ENCODE measurements at regions not wholly inside any gene's neighbourhood (a gene's known extent, or its start where the extent isn't known, plus 50 kb on each side); places are given as distances from the start of the nearest gene placed in this dataset.

GRCh38 chr10:78867555-78867939 is 201.2 kb upstream of the ZMIZ1 start:
- TF ChIP-seq CTCF (IDR thresholded peaks at IDR 0.05 in 4 of 5, conservative IDR thresholded peaks at IDR 0.05 in 1 of 5) (no peak), POLR2A (IDR thresholded peaks at IDR 0.05) (no peak)

Measured in gastrocnemius medialis (tissue), 4 donors.